GM12878 (cell line): ENCODE measurements at regions not wholly inside any gene's neighbourhood (a gene's known extent, or its start where the extent isn't known, plus 50 kb on each side); places are given as distances from the start of the nearest gene placed in this dataset.

Experiments
- REST ChIP-seq: IDR thresholded peaks from 2 replicates; pipeline ENCODE4 v1.6.1; 2012; ENCODE audit warnings: mild to moderate bottlenecking, low read depth, low read length
- TF ChIP-seq, protein P1 (sequence below): IDR thresholded peaks from 2 replicates; pipeline ENCODE4 v1.6.1; 2011; ENCODE audit warnings: low read depth, low read length, improper control_type of control experiment, borderline replicate concordance

- TF ChIP-seq, protein P1, sequence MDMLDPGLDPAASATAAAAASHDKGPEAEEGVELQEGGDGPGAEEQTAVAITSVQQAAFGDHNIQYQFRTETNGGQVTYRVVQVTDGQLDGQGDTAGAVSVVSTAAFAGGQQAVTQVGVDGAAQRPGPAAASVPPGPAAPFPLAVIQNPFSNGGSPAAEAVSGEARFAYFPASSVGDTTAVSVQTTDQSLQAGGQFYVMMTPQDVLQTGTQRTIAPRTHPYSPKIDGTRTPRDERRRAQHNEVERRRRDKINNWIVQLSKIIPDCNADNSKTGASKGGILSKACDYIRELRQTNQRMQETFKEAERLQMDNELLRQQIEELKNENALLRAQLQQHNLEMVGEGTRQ, result no peak
- TF ChIP-seq REST, result no peak
These were observed 1160.8 kb upstream of the ADGRL2 start for GRCh38 chr1:80639777-80640533.
